SK-N-SH (cell line): ENCODE measurements at regions not wholly inside any gene's neighbourhood (a gene's known extent, or its start where the extent isn't known, plus 50 kb on each side); places are given as distances from the start of the nearest gene placed in this dataset.

ENCODE experiments used
- EP300 ChIP-seq, 2 experiments: IDR thresholded peaks; 2 replicates each; pipeline versions ENCODE4 v1.4.0 to v1.6.1; 2012; ENCODE audit warnings: borderline replicate concordance in 1 of 2, low read depth in 1 of 2, low read length in 1 of 2
- FOXJ3 ChIP-seq: sonication (generic); formaldehyde crosslinking; IDR thresholded peaks from 2 replicates; pipeline ENCODE4 v1.5.1; 2020; ENCODE audit warnings: mild to moderate bottlenecking, missing genetic modification reagents
- MXI1 ChIP-seq: IDR thresholded peaks from 2 replicates; pipeline ENCODE4 v1.6.1; 2012; ENCODE audit warnings: mild to moderate bottlenecking, low read depth, low read length, improper control_type of control experiment
- SMC3 ChIP-seq: IDR thresholded peaks from 2 replicates; pipeline ENCODE4 v1.6.1; 2012; ENCODE audit warnings: low read depth, low read length, improper control_type of control experiment
- TAF1 ChIP-seq: IDR thresholded peaks from 2 replicates; pipeline ENCODE4 v1.6.1; 2012; ENCODE audit warnings: low read depth, mild to moderate bottlenecking, low read length, moderate library complexity, borderline replicate concordance
- ZBTB33 ChIP-seq: IDR thresholded peaks from 2 replicates; pipeline ENCODE4 v1.4.0; 2012; ENCODE audit warnings: low read depth, borderline replicate concordance
- TF ChIP-seq, protein P1 (sequence below): fragments of 200-600 bp; sonication (generic); IDR thresholded peaks from 2 replicates; pipeline ENCODE4 v1.6.1; 2017; ENCODE audit warnings: antibody characterized with exemption, mild to moderate bottlenecking, moderate library complexity
- TF ChIP-seq, protein P2 (sequence below): IDR thresholded peaks from 2 replicates; pipeline ENCODE4 v1.4.0; 2012; ENCODE audit warnings: low read depth

DNA sequence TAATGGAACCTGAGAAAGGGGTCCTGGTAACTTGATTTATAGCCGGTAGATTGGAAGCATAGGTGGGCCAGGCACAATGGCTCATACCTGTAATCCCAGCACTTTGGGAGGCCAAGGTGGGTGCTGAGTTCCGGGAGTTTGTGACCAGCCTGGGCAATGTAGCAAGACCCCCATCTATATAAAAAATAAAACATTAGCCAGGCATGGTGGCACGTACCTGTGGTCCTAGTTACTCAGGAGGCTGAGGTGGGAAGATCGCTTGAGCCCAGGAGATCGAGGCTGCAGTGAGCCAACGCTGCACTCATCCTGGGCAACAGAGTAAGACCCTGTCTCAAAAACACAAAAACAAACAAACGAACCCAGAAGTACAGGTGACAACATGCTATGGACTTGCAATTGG is 76.5 kb downstream of the ZNF281 start:
- TF ChIP-seq, protein P1, sequence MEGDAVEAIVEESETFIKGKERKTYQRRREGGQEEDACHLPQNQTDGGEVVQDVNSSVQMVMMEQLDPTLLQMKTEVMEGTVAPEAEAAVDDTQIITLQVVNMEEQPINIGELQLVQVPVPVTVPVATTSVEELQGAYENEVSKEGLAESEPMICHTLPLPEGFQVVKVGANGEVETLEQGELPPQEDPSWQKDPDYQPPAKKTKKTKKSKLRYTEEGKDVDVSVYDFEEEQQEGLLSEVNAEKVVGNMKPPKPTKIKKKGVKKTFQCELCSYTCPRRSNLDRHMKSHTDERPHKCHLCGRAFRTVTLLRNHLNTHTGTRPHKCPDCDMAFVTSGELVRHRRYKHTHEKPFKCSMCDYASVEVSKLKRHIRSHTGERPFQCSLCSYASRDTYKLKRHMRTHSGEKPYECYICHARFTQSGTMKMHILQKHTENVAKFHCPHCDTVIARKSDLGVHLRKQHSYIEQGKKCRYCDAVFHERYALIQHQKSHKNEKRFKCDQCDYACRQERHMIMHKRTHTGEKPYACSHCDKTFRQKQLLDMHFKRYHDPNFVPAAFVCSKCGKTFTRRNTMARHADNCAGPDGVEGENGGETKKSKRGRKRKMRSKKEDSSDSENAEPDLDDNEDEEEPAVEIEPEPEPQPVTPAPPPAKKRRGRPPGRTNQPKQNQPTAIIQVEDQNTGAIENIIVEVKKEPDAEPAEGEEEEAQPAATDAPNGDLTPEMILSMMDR = no peak
- TF ChIP-seq TAF1 (no peak), FOXJ3 (CRISPR knock-in tag) (no peak), MXI1 (no peak), EP300 (IDR thresholded peaks at IDR 0.05; ENCODE audit: borderline replicate concordance in 1 of 2, low read depth in 1 of 2, low read length in 1 of 2) (no peak), ZBTB33 (no peak), SMC3 (no peak)
- TF ChIP-seq, protein P2, sequence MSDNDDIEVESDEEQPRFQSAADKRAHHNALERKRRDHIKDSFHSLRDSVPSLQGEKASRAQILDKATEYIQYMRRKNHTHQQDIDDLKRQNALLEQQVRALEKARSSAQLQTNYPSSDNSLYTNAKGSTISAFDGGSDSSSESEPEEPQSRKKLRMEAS = no peak
